ENCODE measurements at regions not wholly inside any gene's neighbourhood (a gene's known extent, or its start where the extent isn't known, plus 50 kb on each side); places are given as distances from the start of the nearest gene placed in this dataset.
"Not testable (repeated sequence)": the region's sequence is repeated elsewhere in the genome, so short reads cannot be mapped to it uniquely, and the experiment has no call there.

- no peak overlapping the region for H3K4me3 ChIP-seq (ENCODE audit: low read depth, low read length)
- no peak for DNase-seq (ENCODE audit: low read depth)
- no peak for TF ChIP-seq CTCF (IDR thresholded peaks at IDR 0.05; ENCODE audit: control insufficient read depth, extremely low read depth, insufficient read depth)
These were observed 232.1 kb downstream of the FBXO4 start for GRCh38 chr5:42157215-42157614.

- TF ChIP-seq CTCF (IDR thresholded peaks at IDR 0.05; ENCODE audit: control insufficient read depth, extremely low read depth, insufficient read depth): no peak
- H3K4me3 ChIP-seq (ENCODE audit: low read depth, low read length): no peak overlapping the region
- DNase-seq (ENCODE audit: low read depth): no peak
These were observed 238.0 kb downstream of the FBXO4 start for GRCh38 chr5:42163083-42163482.

- no peak for TF ChIP-seq CTCF (IDR thresholded peaks at IDR 0.05; ENCODE audit: control insufficient read depth, extremely low read depth, insufficient read depth)
- no peak overlapping the region for H3K4me3 ChIP-seq (ENCODE audit: low read depth, low read length)
- peak; percentile 3 for DNase-seq (ENCODE audit: low read depth)
These were observed 243.1 kb downstream of the FBXO4 start for GRCh38 chr5:42168091-42168670.

- H3K4me3 ChIP-seq (ENCODE audit: low read depth, low read length); DNase-seq (ENCODE audit: low read depth): not testable (repeated sequence)
These were observed 247.1 kb upstream of the GHR start for GRCh38 chr5:42176118-42176517.

GRCh38 chr5:42179843-42180242 lies 243.4 kb upstream of the GHR start:
- not testable (repeated sequence) for H3K4me3 ChIP-seq (ENCODE audit: low read depth, low read length); DNase-seq (ENCODE audit: low read depth)

GRCh38 chr5:42216904-42217303 lies 206.3 kb upstream of the GHR start:
- H3K4me3 ChIP-seq (ENCODE audit: low read depth, low read length): no peak overlapping the region
- TF ChIP-seq CTCF (IDR thresholded peaks at IDR 0.05; ENCODE audit: control insufficient read depth, extremely low read depth, insufficient read depth): no peak
- no peak for DNase-seq (ENCODE audit: low read depth)

- no peak for TF ChIP-seq CTCF (IDR thresholded peaks at IDR 0.05; ENCODE audit: control insufficient read depth, extremely low read depth, insufficient read depth)
- DNase-seq (ENCODE audit: low read depth): no peak
- no peak overlapping the region for H3K4me3 ChIP-seq (ENCODE audit: low read depth, low read length)
These were observed 205.4 kb upstream of the GHR start for GRCh38 chr5:42217791-42218190.

GRCh38 chr5:42225009-42225408 lies 198.2 kb upstream of the GHR start:
- DNase-seq (ENCODE audit: low read depth): no peak
- H3K4me3 ChIP-seq (ENCODE audit: low read depth, low read length): no peak overlapping the region
- TF ChIP-seq CTCF (IDR thresholded peaks at IDR 0.05; ENCODE audit: control insufficient read depth, extremely low read depth, insufficient read depth): no peak
